T47D (cell line): ENCODE measurements at regions not wholly inside any gene's neighbourhood (a gene's known extent, or its start where the extent isn't known, plus 50 kb on each side); places are given as distances from the start of the nearest gene placed in this dataset.

ENCODE experiments used
- DNase-seq, 2 experiments: peaks; one replicate each; pipeline versions ENCODE4 v3.0.0 to v3.0.0-alpha.2; 2011 to 2012; ENCODE audit warnings: low read depth in 1 of 2, low spot score in 1 of 2
- JUND ChIP-seq: IDR thresholded peaks from 2 replicates; pipeline ENCODE4 v1.6.1; 2012; ENCODE audit warnings: low read depth
- in situ Hi-C: cut with HindIII; loops from 2 replicates; pipeline ENCODE4 v1.10.0; 2016; ENCODE audit warnings: low sequenced_read_pairs, low pct_unique_long_range_greater_than_20kb

DNA sequence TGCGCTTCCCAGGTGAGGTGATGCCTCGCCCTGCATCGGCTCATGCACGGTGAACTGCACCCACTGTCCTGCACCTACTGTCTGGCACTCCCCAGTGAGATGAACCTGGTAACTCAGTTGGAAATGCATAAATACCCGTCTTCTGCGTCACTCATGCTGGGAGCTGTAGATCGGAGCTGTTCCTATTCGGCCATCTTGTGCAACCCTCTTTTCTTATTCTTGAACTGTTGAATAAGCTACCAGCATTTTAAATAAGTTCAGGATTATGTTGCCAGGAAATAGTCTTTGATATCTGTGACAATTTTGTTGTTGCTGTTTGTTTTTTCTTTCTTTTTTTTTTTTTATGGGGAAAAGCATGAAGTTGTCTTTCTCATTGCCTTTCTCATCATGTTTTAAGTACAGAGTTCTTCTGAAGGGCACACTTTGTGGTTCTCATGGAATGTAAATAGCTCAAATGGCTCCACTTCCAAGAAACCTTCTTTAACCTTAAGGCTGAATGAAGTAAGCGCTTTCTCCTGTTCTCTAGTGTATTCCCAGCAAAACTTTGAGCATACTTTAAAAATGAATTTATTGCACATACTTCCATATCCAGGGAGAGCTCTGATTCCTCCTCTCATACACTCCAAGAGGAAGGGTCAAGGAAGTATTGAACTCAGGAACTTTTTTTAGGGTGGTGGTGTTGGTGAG, 468.0 kb upstream of the TBL1XR1 start:
- DNase-seq = no peak
- in situ Hi-C loops = no loop called here
- no peak for TF ChIP-seq JUND

DNA sequence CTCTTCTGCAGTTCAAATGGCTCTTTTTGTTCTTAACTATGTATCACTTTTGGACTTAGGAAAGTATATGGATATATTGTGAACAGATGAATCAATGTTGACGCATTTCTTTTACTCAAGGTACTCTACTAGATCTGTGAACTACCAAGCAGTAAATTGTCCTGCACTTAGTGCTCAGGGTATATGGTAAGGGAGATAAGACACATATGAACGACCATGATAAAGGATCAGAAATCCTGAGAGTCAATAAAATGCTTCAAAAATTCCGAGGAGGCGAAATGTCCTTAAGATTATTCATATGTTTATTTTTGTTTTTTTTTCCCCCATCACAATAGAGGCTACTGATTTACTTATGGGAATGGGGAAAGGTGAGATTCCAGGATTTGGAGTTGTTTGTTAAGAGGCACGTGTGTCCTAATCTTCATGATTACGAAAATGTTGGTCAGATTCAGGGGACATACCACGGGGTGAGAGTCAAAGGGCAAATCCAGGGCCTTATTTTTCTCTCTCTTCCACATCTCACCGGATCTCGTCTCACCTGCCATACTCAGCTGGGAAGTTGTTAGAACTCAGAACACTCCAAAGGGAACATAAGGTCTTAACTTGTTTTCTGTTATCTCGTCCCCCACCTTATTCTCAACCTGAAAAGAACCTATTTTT, 475.1 kb upstream of the TBL1XR1 start:
- DNase-seq = no peak
- in situ Hi-C loops = no loop called here
- TF ChIP-seq JUND = no peak

DNA sequence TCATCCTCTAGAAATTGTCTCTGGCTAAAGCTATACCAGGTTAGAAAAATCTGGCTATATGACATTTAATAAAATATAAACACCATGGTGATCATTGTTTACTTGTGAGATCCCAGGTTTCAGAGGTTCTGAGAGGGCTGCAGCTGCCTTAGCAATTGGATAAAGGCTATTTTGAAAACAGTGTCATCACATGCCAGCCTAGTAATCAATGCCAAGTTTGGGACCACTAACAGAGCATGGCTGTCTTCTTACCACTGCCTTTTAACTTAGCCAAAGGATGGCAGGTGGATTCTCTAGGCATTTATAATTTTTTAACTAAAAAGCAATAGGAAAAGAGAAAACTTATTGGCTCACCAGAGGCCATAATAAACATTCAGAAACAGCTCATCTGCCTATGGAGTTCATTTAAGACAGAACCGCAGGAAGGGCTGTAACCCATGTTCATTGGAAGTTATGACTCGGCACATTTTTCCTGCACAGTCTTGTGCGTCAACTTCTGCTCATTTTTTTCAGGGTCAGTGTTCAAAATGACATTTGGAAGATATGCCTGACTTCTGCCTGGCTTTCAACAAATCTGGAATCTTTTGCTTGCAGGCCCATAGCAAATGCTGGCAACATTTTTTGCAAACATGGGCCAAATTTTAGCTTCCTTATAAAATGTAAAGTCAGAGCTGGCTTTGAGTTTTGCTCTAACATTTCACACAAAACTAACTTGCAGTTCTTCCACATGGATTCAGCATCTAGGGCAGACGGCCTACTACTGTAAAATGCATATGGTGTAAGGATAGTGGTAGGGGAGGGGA, 476.0 kb upstream of the TBL1XR1 start:
- TF ChIP-seq JUND = no peak
- DNase-seq = peak in 1 of 2 experiments; percentile 41
- in situ Hi-C loops = no loop called here

DNA sequence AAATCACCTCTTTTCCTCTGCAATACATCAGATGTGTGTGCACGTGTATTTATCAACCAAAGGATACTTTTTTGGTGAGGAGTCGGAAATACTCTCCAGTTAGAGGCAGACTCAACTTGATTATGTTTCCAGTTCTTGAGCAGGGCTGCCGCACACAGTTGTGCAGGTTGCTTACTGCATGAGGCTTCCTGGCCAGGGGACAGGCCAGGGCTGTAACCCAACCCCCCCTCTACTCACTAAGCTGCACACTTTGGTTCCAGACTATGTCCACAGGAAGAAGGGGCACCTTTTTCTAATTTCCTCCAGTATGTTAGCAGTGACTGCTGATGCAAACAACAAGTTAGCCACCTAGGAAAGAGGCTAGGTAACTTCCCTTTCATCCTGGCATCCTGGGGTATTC, 476.9 kb upstream of the TBL1XR1 start:
- no peak for TF ChIP-seq JUND
- DNase-seq = no peak
- in situ Hi-C loops = no loop called here

DNA sequence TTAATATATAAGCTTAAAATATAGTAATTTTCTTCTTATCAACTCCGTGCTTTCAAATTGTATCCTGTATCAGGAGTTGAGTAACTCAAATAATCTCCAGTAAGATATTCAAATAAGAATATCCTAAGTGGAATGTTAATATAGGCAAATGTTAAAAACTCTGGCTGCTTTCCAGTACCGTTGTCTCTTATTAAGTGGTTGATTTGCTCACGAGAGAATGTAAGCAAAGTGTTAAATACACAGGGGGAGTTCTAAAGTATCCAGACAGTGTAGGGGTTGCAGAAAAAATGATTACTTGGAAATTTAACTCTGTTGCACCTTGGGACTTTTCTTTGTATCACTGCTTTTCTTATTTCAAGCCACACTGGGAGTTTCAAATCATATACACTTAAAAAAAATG, 478.9 kb upstream of the TBL1XR1 start:
- TF ChIP-seq JUND = no peak
- no peak for DNase-seq
- in situ Hi-C loops = no loop called here

DNA sequence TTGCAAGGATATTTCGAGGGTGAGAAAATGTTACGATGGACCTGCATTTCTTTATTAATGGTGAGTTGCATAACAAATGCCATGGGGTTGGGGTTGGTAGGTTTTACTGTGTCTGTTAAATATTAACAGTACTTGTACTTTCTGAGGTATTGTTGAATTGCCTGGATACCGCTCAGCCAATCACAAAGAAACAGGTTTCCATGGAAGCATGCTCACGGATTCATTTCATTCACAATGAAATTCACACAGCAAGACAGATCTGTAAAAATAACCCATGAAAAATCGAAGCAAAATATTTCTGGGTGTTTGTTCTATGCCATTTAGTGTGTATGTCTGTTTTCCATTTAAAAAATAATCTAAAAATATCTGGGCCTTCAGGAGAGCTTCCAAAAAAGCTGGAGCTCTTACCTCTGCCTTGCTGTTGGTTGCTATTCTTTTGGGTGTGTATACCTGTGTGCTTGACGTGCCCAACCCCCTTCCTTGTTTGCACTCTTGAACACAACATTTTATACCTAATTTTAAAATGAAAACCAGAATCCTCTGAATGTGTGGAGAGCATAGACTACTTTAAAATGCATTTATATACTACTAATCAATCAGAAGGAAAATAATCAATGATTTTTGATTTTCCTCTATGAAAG, 479.8 kb upstream of the TBL1XR1 start:
- no peak for DNase-seq
- in situ Hi-C loops = no loop called here

DNA sequence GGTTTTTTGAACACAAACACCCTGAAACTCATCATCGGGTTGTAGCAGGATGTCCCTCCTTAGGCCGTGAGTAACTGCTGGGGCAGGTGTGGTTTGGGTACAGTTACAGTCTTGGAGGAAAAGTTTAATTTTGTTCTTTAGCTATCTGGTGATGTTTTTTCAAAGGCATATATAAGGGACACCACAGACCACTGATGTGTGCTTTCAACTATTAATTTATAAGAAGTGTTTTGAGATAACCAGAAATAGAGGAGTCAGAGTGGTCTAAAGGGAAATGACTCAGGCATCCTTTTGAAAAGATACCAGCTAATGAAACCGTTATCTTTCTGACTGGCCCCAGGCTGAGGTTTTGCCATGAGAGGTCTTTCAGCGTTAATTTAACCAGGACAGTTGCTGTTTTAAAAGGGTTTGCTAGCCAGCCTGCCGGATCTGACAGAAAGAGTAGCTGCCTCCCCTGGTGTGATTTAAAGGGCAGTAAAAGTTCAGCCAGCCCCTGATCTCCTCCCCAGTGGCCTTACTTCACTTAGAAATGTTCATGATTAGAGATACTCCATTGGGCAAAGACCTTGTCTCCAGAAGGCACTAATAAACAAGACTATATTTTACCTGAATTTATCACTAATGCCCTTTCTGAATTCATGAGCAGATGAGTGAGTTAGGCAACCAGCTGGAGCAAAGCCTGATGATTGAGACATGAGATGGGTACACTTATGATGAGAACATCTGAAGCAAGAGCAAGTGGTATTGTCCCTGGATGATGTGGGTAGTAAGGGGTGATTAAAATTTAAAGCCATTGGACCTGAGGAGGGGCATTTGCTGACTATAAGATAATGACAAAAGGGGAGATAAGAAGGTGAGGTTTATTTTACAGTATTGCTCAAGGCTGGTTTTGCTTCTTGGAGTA, 482.5 kb upstream of the TBL1XR1 start:
- TF ChIP-seq JUND = no peak
- in situ Hi-C loops = no loop called here
- DNase-seq = no peak

More for the DNA sequence above, 479.8 kb upstream of the TBL1XR1 start:
- no peak for TF ChIP-seq JUND

DNA sequence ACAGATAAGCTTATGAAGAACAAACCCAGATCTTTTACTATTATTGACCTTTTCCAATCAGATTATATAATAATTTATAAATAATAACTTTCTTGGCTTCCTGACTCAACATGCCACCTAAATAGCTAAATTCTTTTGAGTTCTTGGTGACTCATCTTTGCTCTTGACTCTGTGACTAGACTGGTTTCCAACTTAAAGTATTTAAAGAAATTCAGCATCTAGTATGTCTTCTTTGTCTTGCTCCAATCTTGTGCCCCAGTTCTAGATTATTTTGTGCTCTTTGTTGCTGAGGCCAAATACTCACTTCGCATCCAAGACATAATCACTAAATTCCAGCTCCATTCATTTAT, 483.2 kb upstream of the TBL1XR1 start:
- in situ Hi-C loops = no loop called here
- no peak for DNase-seq
- no peak for TF ChIP-seq JUND

DNA sequence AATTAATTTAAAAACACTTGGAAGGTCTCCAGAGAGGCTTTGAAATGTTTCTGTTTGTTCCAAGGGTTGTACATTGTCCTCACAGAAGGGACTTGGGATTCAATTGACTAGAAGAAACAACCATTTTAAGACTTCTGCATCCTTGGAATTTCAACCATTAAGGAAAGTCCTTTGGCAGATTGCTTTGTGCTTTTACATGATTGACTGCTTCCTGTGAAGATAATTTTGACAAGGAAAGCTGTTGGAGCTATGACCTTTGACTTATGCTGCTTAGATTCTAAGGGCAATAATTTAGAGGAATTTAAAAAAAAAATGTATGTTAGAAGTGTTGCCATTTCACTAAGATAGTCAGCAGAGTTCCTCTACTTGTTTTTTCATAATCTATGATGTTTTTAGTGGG, 483.9 kb upstream of the TBL1XR1 start:
- no peak for TF ChIP-seq JUND
- no peak for DNase-seq
- in situ Hi-C loops = no loop called here

DNA sequence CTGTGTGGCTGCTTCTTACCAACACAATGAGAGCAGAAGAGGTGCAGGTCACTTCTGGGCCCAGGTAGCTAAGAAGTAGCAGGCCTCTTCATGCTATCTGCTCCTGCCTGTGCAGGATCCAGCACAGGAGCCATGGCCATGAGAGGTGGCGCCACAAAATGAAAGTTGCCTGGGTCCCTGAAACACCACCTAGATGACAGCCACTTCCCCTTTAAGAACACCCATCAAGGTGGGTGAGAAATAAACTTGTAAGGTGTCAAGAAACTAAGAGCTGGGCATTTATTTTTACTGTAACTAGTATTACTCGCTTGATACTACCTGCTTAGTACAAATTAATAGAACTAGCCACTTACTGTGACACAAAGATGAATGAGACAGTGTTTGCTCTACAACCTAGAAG, 484.6 kb upstream of the TBL1XR1 start:
- TF ChIP-seq JUND = no peak
- DNase-seq = no peak
- in situ Hi-C loops = no loop called here

DNA sequence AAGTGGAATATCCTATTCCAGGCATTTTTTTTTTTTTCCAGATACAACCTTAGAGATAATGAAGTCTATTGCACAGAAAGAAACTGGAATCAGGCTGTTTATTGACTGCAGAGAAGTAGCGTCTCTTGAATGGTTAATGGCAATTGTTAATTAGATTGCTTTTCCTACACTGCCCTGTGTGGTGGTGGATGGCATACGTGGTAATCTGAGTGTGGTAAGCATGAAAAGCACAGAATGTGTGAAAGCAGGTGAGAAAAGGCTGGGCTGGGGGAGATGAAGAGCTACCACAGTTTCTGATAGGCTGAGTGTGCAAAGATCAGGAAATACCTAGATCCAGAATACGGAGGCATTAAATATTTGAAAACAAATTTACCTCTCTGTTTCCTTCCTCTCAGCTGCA, 486.3 kb upstream of the TBL1XR1 start:
- in situ Hi-C loops = no loop called here
- no peak for DNase-seq
- TF ChIP-seq JUND = no peak

DNA sequence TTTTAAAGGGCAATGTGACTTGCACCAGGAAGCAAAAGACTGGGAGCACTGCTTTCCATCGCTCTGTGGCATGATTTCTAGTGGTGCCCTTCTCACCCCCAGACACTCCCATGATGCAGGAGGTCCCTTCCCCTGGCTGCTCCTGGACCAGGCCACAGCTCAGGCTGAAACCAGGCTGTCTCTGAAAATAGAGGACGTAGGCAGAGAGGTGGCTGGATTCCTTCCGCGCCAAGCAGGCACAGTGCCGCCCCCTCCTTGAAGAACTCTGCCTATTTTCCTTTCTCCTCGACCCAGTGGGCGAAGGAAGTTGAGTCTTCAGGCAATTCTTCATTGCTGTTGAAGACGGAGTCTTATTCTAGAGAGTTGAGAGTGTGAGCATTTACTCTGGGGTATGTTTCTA, 489.4 kb upstream of the TBL1XR1 start:
- in situ Hi-C loops = no loop called here
- TF ChIP-seq JUND = no peak
- DNase-seq = no peak
